ENCODE measurements at regions not wholly inside any gene's neighbourhood (a gene's known extent, or its start where the extent isn't known, plus 50 kb on each side); places are given as distances from the start of the nearest gene placed in this dataset.

DNA sequence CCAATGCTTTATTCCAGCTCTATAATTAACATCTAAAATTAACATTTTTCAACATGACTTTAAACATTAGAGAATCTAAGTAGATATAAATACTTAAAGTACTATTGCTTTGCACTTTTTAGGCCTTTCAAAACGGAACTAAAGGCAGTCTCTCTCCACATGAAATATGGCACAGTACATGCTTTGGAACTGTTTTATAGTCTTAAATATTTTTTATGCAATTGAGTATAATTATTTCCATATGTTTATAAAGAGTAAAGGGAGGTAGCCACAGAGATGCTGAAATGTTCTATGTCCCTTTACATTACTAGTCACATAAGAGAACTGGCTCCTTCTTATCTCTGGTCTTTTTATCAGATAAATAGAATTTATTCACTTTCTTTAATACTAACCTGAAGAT lies 674.0 kb downstream of the PLCL1 start:
- TF ChIP-seq CTCF (IDR thresholded peaks at IDR 0.05) (no peak), EP300 (IDR thresholded peaks at IDR 0.05) (no peak), POLR2A (IDR thresholded peaks at IDR 0.05) (no peak)

Data from stomach (tissue), 4 donors.